Adipocyte (in vitro differentiated cells): ENCODE measurements at regions not wholly inside any gene's neighbourhood (a gene's known extent, or its start where the extent isn't known, plus 50 kb on each side); places are given as distances from the start of the nearest gene placed in this dataset.
"Not testable (repeated sequence)": the region's sequence is repeated elsewhere in the genome, so short reads cannot be mapped to it uniquely, and the experiment has no call there.

Experiments
- DNase-seq: peaks from one replicate; pipeline ENCODE4 v3.0.0-alpha.2; 2015; ENCODE audit warnings: low read depth
- H3K27me3 ChIP-seq: replicated peaks from 2 replicates; pipeline ENCODE4 v1.7.0; 2013; ENCODE audit warnings: mild to moderate bottlenecking, low read length, moderate library complexity; ENCODE audit not compliant: control insufficient read depth, insufficient read depth
- H3K36me3 ChIP-seq: 2 replicates; pipeline ENCODE4 v1.7.0; 2013; ENCODE audit warnings: low read length, mild to moderate bottlenecking, moderate library complexity; ENCODE audit not compliant: control insufficient read depth, insufficient read depth, severe bottlenecking
- H3K4me1 ChIP-seq: 2 replicates; pipeline ENCODE4 v1.7.0; 2013; ENCODE audit warnings: mild to moderate bottlenecking, low read length, moderate library complexity; ENCODE audit not compliant: control insufficient read depth, insufficient read depth
- H3K4me3 ChIP-seq: 2 replicates; pipeline ENCODE4 v1.7.0; 2013; ENCODE audit warnings: mild to moderate bottlenecking, low read length, moderate library complexity
- H3K9ac ChIP-seq: 2 replicates; pipeline ENCODE4 v1.7.0; 2013; ENCODE audit warnings: mild to moderate bottlenecking, low read length, moderate library complexity
- H3K9me3 ChIP-seq: 2 replicates; pipeline ENCODE4 v1.7.0; 2013; ENCODE audit warnings: mild to moderate bottlenecking, low read length, moderate library complexity; ENCODE audit not compliant: control insufficient read depth

- no peak for DNase-seq
- no peaks in the 10 kb centered on the region for H3K27me3 ChIP-seq
- H3K4me3 ChIP-seq, result no peak overlapping the region
- no peaks in the 10 kb centered on the region for H3K36me3 ChIP-seq
- peaks cover 12% of the 10 kb centered on the region for H3K9me3 ChIP-seq
- no peaks in the 10 kb centered on the region for H3K4me1 ChIP-seq
- no peak overlapping the region for H3K9ac ChIP-seq
Observed at GRCh38 chr22:48727454-48728058, 1100.1 kb downstream of the BRD1 start.

GRCh38 chr22:48724899-48725298 is 1102.8 kb downstream of the BRD1 start:
- Histone ChIP-seq H3K4me1 (no peaks in the 10 kb centered on the region), H3K27me3 (no peaks in the 10 kb centered on the region), H3K9me3 (peaks cover 12% of the 10 kb centered on the region), H3K36me3 (no peaks in the 10 kb centered on the region), H3K9ac (no peak overlapping the region), H3K4me3 (no peak overlapping the region)
- no peak for DNase-seq

- no peaks in the 10 kb centered on the region for H3K4me1 ChIP-seq
- no peaks in the 10 kb centered on the region for H3K27me3 ChIP-seq
- no peak overlapping the region for H3K9ac ChIP-seq
- no peak overlapping the region for H3K4me3 ChIP-seq
- H3K9me3 ChIP-seq, result peaks cover 9% of the 10 kb centered on the region
- H3K36me3 ChIP-seq, result no peaks in the 10 kb centered on the region
- no peak for DNase-seq
Observed at GRCh38 chr22:48722661-48723060, 1105.0 kb downstream of the BRD1 start.

GRCh38 chr22:48721395-48721669 is 1106.3 kb downstream of the BRD1 start:
- Histone ChIP-seq H3K36me3 (no peaks in the 10 kb centered on the region), H3K4me3 (no peak overlapping the region), H3K27me3 (no peaks in the 10 kb centered on the region), H3K9ac (no peak overlapping the region), H3K4me1 (no peaks in the 10 kb centered on the region), H3K9me3 (no peaks in the 10 kb centered on the region)
- no peak for DNase-seq

GRCh38 chr22:48720662-48721394 is 1106.8 kb downstream of the BRD1 start:
- Histone ChIP-seq H3K4me3 (no peak overlapping the region), H3K9ac (no peak overlapping the region), H3K36me3 (no peaks in the 10 kb centered on the region), H3K9me3 (no peaks in the 10 kb centered on the region), H3K27me3 (no peaks in the 10 kb centered on the region), H3K4me1 (no peaks in the 10 kb centered on the region)
- no peak for DNase-seq

- Histone ChIP-seq H3K9ac (no peak overlapping the region), H3K4me3 (no peak overlapping the region), H3K9me3 (no peaks in the 10 kb centered on the region), H3K27me3 (no peaks in the 10 kb centered on the region), H3K4me1 (no peaks in the 10 kb centered on the region), H3K36me3 (no peaks in the 10 kb centered on the region)
- DNase-seq, result no peak
Observed at GRCh38 chr22:48719978-48720661, 1107.6 kb downstream of the BRD1 start.

DNA sequence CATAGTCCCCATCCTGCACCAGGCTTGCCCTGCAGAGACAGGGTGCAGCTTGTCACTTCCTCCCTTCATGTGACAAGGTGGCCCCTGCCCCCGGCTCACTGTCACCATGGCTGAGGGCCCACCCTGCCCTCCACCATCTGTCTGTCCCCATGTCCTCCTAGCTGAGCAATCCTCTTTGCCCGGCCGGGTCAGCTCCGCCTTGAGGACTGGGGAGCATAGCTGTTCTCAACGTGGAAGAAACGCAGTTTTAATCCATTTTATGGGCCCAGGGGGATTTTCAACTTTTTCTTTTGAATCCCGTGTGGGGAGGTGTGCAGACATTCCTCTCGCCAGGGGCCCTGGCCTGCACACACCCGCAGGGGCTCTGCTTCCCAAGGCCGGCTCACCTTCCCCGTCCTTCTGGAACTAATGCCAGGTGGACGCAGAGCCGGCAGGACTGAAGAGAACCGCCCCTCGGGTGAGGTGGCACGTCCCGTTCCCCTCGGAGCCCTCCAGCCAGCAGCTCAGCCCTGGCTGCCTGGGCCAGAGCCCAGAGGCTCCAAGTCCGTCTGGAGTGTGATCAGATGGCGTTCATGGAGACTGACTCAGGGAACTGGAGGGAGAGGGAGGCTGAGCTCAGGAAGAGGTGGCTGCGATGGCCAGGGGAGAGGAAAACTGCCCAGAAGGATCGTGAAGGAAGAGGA is 1108.7 kb downstream of the BRD1 start:
- H3K36me3 ChIP-seq, result no peaks in the 10 kb centered on the region
- no peaks in the 10 kb centered on the region for H3K27me3 ChIP-seq
- no peaks in the 10 kb centered on the region for H3K4me1 ChIP-seq
- no peak for DNase-seq
- H3K9ac ChIP-seq, result no peak overlapping the region
- no peak overlapping the region for H3K4me3 ChIP-seq
- H3K9me3 ChIP-seq, result no peaks in the 10 kb centered on the region

DNA sequence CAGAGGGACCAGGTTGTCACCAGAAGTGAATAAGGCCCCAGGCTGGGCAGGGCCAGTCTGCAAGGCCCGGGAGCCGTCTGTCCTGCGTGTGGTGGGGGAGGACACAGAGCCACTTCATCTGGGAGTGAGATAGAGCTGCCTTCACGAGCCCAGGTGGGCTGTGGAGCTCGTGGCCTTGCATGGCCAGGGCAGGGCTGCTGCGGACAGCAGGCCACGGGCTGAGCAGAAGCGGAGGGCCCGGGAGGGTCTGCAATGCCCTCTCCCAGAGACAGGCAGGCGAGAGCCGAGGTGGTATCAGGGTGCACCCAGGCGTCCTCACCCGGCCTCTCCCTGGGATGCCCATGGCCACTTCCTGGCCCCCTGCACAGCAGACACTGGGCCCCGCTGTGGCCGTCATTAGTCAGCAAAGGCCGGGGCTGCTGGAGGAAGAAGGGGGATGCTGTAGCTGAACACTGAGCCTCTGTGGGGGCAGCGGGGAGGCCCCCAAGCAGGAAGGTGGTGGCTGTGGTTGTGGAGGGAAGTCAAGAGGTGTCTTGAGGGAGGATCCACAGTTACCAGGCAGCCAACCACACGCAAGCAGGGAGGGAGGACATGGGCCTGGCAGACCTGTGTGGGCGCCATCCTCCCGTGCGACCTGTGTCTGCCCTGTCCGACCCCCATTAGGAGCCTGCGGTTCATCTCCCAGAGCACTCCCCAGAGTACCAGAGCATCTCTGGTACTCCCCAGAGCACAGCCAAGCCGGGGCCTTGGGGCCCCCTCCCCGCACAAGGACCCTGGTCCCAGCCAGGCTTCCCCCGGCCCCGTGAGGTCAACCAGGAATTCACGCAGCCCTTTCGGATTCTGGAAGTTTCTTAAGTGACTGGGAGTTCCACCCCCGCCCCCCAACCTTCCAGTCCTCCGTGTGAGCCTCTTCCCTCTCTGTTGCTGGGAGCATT is 1109.5 kb downstream of the BRD1 start:
- Histone ChIP-seq H3K36me3 (no peaks in the 10 kb centered on the region), H3K27me3 (no peaks in the 10 kb centered on the region), H3K4me3 (no peak overlapping the region), H3K4me1 (no peaks in the 10 kb centered on the region), H3K9ac (no peak overlapping the region), H3K9me3 (no peaks in the 10 kb centered on the region)
- no peak for DNase-seq

- no peaks in the 10 kb centered on the region for H3K9me3 ChIP-seq
- H3K9ac ChIP-seq, result no peak overlapping the region
- no peaks in the 10 kb centered on the region for H3K36me3 ChIP-seq
- H3K27me3 ChIP-seq, result no peaks in the 10 kb centered on the region
- H3K4me1 ChIP-seq, result no peaks in the 10 kb centered on the region
- DNase-seq, result no peak
- no peak overlapping the region for H3K4me3 ChIP-seq
Observed at GRCh38 chr22:48717076-48717810, 1110.4 kb downstream of the BRD1 start.

- not testable (repeated sequence) for H3K4me1 ChIP-seq, H3K9ac ChIP-seq, H3K27me3 ChIP-seq, H3K9me3 ChIP-seq, H3K36me3 ChIP-seq, H3K4me3 ChIP-seq, DNase-seq
Observed at GRCh38 chr22:48716154-48716553, 1111.5 kb downstream of the BRD1 start.
